CD4-positive, alpha-beta T cell treated with Interleukin-12 subunit alpha and Interleukin-12 subunit beta, for 1 hour (primary cell): ENCODE measurements at regions not wholly inside any gene's neighbourhood (a gene's known extent, or its start where the extent isn't known, plus 50 kb on each side); places are given as distances from the start of the nearest gene placed in this dataset.
"Not testable (repeated sequence)": the region's sequence is repeated elsewhere in the genome, so short reads cannot be mapped to it uniquely, and the experiment has no call there.

Source experiments
- DNase-seq: peaks from one replicate; pipeline ENCODE4 v3.0.0-alpha.2; 2020

DNA sequence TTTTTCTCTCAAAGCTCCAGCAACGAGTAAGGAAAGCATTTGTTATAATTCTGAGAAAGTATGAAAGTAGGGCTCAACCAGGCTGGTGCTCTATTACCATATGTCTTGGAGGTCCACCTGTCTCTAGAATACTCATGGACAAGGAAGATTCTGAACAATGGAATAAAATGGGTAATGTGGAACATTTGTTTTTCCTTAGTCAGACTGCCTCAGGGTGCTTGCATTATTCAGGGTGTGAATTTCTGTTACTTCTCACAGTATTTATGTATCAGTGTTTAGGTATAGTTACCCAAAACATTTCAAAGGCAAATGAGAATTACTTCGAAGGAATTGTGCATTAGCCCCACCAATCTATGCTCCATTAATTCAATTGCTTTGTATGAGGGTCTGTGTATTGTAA is 586.2 kb upstream of the CITED2 start:
- DNase-seq: no peak

DNA sequence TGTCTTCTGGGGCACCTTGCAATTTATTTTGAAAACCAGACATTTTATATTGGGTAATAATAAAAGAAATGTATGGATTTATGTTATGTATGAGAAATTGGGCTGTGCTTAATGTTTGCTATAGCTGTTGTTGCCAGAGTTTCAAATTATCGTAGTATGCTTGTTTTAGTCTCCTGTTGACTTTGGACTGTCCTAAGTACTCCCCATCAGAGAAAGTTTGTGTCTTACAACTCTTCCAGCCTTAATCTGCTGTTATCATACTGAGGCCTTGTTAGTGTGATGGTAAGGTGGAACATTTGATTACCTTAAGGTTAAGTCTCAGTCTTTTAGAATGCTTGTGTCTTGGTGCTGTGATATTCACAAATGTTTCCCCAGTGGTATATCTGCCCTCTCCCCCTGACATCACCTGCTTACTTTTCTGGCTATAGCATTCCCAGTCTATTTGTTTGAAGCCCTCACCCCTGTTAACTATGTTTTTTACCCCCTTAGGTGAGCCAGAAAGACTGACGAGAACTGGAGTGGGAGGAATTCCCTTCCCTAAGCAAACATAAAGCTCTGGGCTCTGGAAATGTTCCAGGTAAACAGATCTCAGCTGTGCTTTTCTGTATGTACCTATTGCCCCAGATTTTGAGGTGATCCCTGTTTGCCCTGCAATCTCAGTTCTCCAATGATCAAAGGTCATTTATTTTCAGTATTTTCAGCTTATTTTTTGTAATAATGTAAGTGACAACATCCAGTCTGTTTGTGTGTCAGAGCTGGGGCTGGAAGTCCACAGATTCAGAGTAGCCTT is 581.1 kb upstream of the CITED2 start:
- DNase-seq: no peak

GRCh38 chr6:139954463-139955071 is 580.1 kb upstream of the CITED2 start:
- no peak for DNase-seq

GRCh38 chr6:139953780-139954179 is 579.3 kb upstream of the CITED2 start:
- DNase-seq: not testable (repeated sequence)

DNA sequence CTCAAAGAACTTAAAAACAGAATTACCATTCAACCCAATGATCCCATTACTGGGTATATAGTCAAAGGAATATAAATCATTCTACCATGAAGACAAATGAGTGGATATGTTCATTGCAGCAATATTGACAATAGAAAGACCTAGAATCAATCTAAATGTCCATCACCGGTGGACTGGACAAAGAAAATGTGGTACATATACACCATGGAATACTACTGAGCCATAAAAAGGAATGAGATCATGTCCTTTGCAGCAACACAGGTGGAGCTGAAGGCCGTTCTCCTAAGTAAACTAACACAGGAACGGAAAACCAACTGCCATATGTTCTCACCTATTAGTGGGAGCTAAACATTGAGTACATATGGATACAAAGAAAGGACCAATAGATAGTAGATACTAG is 576.7 kb upstream of the CITED2 start:
- DNase-seq: no peak

DNA sequence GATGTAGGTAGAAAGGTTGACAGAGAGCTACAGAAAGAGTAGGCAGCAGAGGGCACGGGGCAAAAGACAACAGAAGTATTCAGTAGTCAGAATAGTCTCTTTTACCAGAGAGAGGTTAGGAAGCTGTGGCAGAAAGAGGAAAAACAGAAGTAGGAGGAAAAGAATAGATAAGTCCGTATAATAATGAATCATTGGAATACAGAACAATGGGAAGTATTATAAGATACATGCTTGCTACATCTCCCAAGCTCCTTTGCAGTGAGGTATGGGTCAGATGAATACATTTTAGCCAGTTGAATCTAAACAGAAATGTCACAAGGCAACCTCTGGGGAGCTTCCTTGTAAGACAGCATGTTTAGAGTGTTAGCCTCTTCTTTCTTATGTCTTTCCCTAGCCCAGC is 570.5 kb upstream of the CITED2 start:
- DNase-seq: no peak

DNA sequence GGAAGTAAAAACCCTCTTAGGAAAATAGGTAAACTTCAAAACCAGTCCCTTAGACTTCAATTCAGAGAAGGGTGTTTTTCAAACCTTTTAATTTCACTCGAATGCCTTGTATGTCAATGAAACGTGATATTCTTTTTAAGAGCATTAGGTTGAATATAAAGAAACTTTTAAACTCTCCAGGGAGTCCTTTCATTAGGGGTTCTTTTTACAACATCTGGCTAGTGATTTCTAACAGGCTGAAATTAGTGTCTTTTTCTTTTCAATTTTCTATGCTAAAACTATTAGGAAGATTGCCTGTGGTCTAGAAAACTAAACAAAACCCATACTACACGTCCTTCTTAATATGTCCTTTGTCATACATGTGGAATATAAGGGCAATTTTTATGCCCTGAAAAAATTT is 569.7 kb upstream of the CITED2 start:
- no peak for DNase-seq

GRCh38 chr6:139943391-139943790 is 568.9 kb upstream of the CITED2 start:
- DNase-seq: no peak

DNA sequence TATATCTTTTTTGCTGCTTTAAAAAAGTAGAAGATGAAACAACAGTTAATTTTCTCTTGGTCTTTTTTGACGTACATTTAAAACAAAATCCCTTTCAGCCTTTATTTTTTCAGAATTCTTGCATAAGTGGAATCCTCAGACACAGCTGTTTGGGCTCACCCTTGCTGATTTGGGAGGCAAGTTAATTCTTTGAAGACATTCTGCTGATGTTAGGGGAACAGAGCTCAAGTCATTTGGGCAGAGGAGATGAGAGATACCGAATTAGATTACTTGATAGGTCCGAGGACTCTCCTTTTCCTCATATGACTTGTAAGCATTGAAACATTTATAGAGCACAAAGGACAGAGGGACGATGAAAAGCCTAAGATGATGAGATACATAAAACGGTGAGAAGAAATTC is 567.9 kb upstream of the CITED2 start:
- DNase-seq: no peak

GRCh38 chr6:139941826-139942225 is 567.4 kb upstream of the CITED2 start:
- DNase-seq: no peak

- no peak for DNase-seq
These were observed 566.6 kb upstream of the CITED2 start for GRCh38 chr6:139940741-139941729.

DNA sequence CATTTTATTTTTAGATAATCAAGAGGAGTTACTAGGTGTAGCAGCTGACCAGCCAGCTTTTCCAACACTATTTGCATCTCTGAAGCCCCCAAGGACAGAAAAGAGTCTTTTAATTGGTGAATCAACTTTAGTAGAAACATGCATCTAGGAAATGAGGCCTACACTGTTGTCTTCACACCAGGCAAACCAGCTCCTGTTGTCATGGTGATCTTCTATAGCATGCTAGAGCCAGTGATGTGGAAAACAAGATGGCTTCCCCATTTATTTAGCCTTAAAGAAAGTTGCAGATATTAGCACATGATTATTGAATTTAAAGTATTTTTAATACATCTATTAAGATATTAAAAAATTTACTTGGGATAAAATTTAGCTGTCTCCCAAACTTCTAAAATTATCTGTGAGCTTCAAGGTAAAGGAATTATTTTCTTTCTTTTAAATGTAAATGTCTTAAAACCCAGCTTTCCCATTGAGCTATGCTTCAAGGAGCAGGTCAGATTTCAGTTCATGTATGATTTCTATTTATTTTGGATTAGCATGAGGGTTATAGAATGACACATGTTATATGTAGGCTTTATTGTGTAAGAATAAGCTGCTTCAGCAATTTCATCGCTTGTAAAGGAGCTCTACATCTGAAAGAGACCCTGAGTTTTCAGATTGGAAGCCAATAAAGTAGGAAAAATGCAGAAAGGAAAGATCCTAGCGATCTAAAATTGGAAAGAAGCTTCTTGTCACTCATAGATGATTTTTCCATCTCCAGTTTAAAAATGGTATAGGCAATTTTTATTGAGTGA is 564.9 kb upstream of the CITED2 start:
- DNase-seq: no peak

- DNase-seq: no peak
These were observed 558.2 kb upstream of the CITED2 start for GRCh38 chr6:139932671-139933070.

- no peak for DNase-seq
These were observed 557.3 kb upstream of the CITED2 start for GRCh38 chr6:139931747-139932146.

GRCh38 chr6:139927742-139928305 is 553.4 kb upstream of the CITED2 start:
- DNase-seq: no peak

DNA sequence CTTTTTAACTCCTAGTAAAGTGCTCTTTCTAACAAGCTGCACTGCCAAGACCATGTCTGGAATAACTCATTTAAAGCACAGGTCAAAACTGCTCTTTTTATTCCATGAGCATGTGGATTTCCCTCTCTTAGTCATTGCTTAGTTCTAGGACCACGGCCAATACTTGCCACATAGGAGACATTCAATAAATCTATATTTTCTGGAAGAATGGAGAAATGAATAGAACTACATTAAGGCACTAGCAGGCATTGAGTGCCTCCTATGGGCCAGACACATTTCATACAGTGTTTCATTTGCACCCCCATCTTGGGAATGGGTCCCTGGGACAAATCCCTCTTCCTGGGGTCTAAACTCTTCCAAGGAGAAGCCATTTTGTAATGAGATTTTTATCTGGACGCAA is 552.8 kb upstream of the CITED2 start:
- DNase-seq: no peak

DNA sequence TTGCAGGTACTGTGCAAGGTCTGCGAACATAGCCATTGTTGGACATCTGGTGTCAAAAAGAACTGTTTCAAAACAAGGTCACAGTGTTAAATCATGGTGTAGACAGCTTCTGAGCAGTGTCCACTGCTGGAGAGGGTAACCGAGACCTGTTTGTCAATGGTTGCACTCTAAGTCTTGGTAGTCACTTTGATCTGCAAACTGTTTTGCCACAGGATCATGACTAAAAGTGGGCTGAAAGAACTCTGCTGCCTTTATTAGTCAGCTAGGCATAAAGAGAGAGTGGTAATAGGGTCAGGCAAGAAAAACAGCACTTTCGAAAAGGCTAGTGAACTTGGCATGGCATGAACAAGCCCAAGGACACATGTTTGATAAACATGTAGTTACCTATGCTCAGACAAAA is 552.3 kb upstream of the CITED2 start:
- no peak for DNase-seq

DNA sequence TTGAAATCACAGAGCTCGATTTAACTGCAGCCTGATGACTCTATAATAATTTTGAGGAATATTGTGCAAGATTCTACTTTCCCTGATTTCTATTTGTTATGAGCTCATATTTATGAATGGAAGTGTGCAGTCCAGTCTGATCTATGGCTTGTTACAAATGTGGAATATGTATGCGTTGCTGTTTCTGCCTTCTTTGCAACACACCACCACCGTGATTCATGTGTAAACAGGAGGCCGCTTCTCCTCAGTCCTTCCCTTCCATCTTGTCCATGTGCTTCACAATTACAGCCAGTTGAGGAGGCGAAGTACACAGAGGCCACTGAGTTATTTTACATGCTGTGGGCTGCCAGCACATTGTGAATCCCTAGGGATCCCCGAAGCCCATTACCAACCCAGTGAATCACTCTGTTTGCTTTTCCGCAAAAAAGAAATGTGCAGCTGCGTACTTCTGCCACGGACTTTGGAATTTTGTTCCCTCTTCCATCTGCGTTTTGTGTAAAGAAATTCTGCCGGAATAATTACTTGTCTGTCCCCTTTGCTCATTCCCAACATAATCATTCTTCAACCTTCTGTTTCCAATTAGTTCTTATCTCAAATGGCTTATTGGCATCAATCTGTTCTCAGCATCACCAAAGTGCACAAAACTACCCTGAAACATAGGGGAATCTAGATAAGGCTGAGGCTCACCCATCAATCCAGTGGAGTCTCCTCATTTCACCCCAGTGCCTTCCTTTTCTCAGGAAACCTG is 551.6 kb upstream of the CITED2 start:
- no peak for DNase-seq

GRCh38 chr6:139923964-139924475 is 549.6 kb upstream of the CITED2 start:
- no peak for DNase-seq

DNA sequence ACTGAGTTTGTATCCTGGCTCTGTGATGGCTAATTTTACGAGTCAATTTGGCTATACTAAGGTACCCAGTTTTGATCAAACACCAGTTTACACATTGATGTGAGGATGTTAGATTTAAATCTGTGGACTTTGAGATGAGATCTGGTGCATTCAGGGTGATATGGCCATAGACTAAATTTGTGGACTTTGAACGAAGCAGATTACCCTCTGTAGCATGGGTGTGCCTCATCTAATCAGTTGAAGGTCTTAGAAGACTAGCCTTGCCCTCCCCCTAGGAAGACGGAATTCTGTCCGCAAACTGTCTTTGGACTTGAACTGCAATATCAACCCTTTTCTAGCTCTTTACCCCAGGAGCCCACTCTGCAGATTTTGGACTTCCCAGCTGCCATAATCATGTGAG is 547.8 kb upstream of the CITED2 start:
- DNase-seq: no peak

DNA sequence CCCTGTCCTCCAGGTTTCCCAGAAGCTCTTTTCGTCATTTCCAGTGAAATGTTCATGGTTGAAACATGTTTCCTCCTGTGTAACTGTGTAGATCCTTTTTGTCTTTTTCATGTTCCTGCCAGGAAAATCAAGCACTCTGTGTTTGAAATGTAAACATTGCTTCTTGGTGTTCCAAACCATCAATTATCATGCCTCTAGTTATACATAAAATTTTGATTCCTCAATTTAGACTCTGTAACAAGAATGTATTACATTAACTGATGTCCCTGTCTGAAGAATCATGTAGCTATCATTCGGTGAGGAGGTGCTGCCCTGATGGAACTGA is 546.3 kb upstream of the CITED2 start:
- DNase-seq: no peak
